Thyroid gland (tissue), 4 donors: ENCODE measurements at regions not wholly inside any gene's neighbourhood (a gene's known extent, or its start where the extent isn't known, plus 50 kb on each side); places are given as distances from the start of the nearest gene placed in this dataset.
"Not testable (repeated sequence)": the region's sequence is repeated elsewhere in the genome, so short reads cannot be mapped to it uniquely, and the experiment has no call there.

Experiments used
- DNase-seq, 2 donors: peaks; one replicate each; pipeline ENCODE4 v3.0.0-alpha.2; 2019
- H3K27ac ChIP-seq, 3 donors: fragments of 200-600 bp; sonication (generic); 1 replicate in 2 of 3; 2 replicates in 1 of 3; pipeline ENCODE4 v1.5.1; 2016 to 2019; ENCODE audit warnings: mild to moderate bottlenecking in 1 of 3, moderate library complexity in 1 of 3
- H3K27me3 ChIP-seq: fragments of 200-600 bp; sonication (generic); one replicate; pipeline ENCODE4 v1.5.1; 2019
- H3K36me3 ChIP-seq, 2 donors: fragments of 200-600 bp; sonication (generic); one replicate each; pipeline ENCODE4 v1.5.1; 2016 to 2019
- H3K4me1 ChIP-seq, 2 donors: fragments of 200-600 bp; sonication (generic); one replicate each; pipeline ENCODE4 v1.5.1; 2017 to 2019
- H3K4me3 ChIP-seq, 3 donors: fragments of 200-600 bp; sonication (generic); replicated peaks in 1 of 3; 1 replicate in 2 of 3; 2 replicates in 1 of 3; pipeline ENCODE4 v1.5.1; 2016; ENCODE audit warnings: mild to moderate bottlenecking in 1 of 3
- H3K9me3 ChIP-seq: fragments of 200-600 bp; sonication (generic); one replicate; pipeline ENCODE4 v1.5.1; 2017
- CTCF ChIP-seq, 6 experiments: fragments of 200-600 bp in 3 of 6; fragments of 450-650 bp in 3 of 6; sonication (generic) in 3 of 6; IDR thresholded peaks; one replicate each; pipeline ENCODE4 v1.5.1; 2016 to 2019; ENCODE audit warnings: antibody characterized with exemption in 6 of 6, mild to moderate bottlenecking in 2 of 6, inconsistent platforms in 1 of 6, moderate library complexity in 1 of 6
- POLR2A ChIP-seq, 2 donors: fragments of 450-650 bp; IDR thresholded peaks; one replicate each; pipeline ENCODE4 v1.6.1; 2017; ENCODE audit warnings: antibody characterized with exemption in 2 of 2, mild to moderate bottlenecking in 2 of 2, moderate library complexity in 1 of 2
- WGBS, 2 donors: methylation state at CpG; one replicate each; pipeline ENCODE4 v1.1.5; 2017; 5-methylcytosine and 5-hydroxymethylcytosine counted together
- intact Hi-C: fragments of 100-400 bp; cut with DNase I; formaldehyde crosslinking; loops from one replicate; pipeline ENCODE4 v1.15.1; 2023

DNA sequence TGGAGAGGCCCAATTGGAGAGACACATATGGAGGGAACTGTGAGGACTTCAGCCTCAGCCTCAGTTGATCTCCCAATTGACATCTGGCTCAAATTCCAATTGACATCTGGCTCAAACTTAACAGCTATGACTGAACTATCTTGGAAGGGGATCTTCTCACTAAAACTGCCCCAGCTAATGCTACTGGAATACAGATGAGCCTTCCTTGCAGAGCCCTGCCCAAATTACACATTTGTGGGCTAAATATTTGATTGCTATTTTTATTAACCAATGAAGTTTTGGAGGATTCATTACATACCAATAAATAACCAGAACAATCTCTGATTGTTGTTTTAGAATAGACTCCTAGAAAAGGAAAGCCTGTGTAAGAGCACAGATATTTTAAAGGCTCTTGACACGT, 189.0 kb upstream of the THUMPD2 start:
- H3K27me3 ChIP-seq, result no peaks in the 10 kb centered on the region
- 71 to 89% methylated on average over 1 of the region's 1 CpG for WGBS, 2 donors
- H3K4me3 ChIP-seq, result no peak overlapping the region
- intact Hi-C loops, result no loop called here
- no peaks in the 10 kb centered on the region for H3K4me1 ChIP-seq
- no peak for TF ChIP-seq POLR2A (IDR thresholded peaks at IDR 0.05)
- TF ChIP-seq CTCF (IDR thresholded peaks at IDR 0.05), result no peak
- no peak for DNase-seq
- H3K9me3 ChIP-seq, result no peaks in the 10 kb centered on the region
- no peaks in the 10 kb centered on the region for H3K36me3 ChIP-seq
- H3K27ac ChIP-seq, result no peak overlapping the region

- H3K4me1 ChIP-seq, H3K27me3 ChIP-seq, H3K4me3 ChIP-seq, intact Hi-C loops, H3K9me3 ChIP-seq, DNase-seq, H3K36me3 ChIP-seq, H3K27ac ChIP-seq: not testable (repeated sequence)
- WGBS, 2 donors, result 77 to 92% methylated on average over 7 of the region's 7 CpGs
These were observed 181.6 kb upstream of the THUMPD2 start for GRCh38 chr2:39960681-39961080.

DNA sequence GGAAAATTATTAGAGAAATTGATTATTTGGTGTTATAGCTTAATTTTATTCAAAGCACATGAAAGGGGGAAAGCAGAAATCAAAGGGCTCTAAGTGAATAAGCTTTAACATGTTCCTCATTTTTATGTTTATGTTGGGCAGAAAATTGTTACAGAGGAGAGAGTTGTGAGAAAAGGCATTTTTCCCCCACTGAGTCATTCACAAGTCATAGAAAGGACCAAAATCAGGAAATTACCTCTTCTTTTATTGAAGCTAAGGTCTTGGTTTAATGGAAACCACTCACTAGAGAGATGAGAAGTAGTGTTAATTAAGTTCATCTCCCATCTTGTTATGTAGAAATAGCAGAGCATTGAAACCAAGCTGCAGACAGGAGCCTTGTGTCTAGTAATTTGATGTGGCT, 175.3 kb upstream of the THUMPD2 start:
- H3K36me3 ChIP-seq, result no peaks in the 10 kb centered on the region
- TF ChIP-seq CTCF (IDR thresholded peaks at IDR 0.05) (no peak), POLR2A (IDR thresholded peaks at IDR 0.05) (no peak)
- no peak overlapping the region for H3K27ac ChIP-seq
- intact Hi-C loops, result no loop called here
- no peaks in the 10 kb centered on the region for H3K27me3 ChIP-seq
- H3K4me3 ChIP-seq, result no peak overlapping the region
- no peaks in the 10 kb centered on the region for H3K9me3 ChIP-seq
- no peak for DNase-seq
- H3K4me1 ChIP-seq, result no peaks in the 10 kb centered on the region

- H3K4me1 ChIP-seq, result no peaks in the 10 kb centered on the region
- H3K4me3 ChIP-seq, result no peak overlapping the region
- no peak overlapping the region for H3K27ac ChIP-seq
- no peak for DNase-seq
- TF ChIP-seq CTCF (IDR thresholded peaks at IDR 0.05) (no peak), POLR2A (IDR thresholded peaks at IDR 0.05) (no peak)
- no peaks in the 10 kb centered on the region for H3K36me3 ChIP-seq
- H3K9me3 ChIP-seq, result no peaks in the 10 kb centered on the region
- intact Hi-C loops, result no loop called here
- no peaks in the 10 kb centered on the region for H3K27me3 ChIP-seq
- WGBS, 2 donors, result 76 to 81% methylated on average over 1 of the region's 1 CpG
These were observed 170.1 kb upstream of the THUMPD2 start for GRCh38 chr2:39949131-39949530.

- H3K27me3 ChIP-seq, result no peaks in the 10 kb centered on the region
- no peaks in the 10 kb centered on the region for H3K4me1 ChIP-seq
- 74 to 78% methylated on average over 1 of the region's 1 CpG for WGBS, 2 donors
- no peak for DNase-seq
- H3K36me3 ChIP-seq, result no peaks in the 10 kb centered on the region
- H3K27ac ChIP-seq, result no peak overlapping the region
- intact Hi-C loops, result no loop called here
- H3K9me3 ChIP-seq, result no peaks in the 10 kb centered on the region
- H3K4me3 ChIP-seq, result no peak overlapping the region
- no peak for TF ChIP-seq CTCF (IDR thresholded peaks at IDR 0.05)
- TF ChIP-seq POLR2A (IDR thresholded peaks at IDR 0.05), result no peak
These were observed 169.1 kb upstream of the THUMPD2 start for GRCh38 chr2:39948016-39948719.
